HG03354 (cell line): ENCODE measurements at regions not wholly inside any gene's neighbourhood (a gene's known extent, or its start where the extent isn't known, plus 50 kb on each side); places are given as distances from the start of the nearest gene placed in this dataset.

Experiments
- ATAC-seq: cut with Tn5 transposase; IDR thresholded peaks from one replicate; pipeline ENCODE4 v1.9.1; 2021; ENCODE audit warnings: mild to moderate bottlenecking; ENCODE audit not compliant: unreplicated experiment, poor library complexity, severe bottlenecking

DNA sequence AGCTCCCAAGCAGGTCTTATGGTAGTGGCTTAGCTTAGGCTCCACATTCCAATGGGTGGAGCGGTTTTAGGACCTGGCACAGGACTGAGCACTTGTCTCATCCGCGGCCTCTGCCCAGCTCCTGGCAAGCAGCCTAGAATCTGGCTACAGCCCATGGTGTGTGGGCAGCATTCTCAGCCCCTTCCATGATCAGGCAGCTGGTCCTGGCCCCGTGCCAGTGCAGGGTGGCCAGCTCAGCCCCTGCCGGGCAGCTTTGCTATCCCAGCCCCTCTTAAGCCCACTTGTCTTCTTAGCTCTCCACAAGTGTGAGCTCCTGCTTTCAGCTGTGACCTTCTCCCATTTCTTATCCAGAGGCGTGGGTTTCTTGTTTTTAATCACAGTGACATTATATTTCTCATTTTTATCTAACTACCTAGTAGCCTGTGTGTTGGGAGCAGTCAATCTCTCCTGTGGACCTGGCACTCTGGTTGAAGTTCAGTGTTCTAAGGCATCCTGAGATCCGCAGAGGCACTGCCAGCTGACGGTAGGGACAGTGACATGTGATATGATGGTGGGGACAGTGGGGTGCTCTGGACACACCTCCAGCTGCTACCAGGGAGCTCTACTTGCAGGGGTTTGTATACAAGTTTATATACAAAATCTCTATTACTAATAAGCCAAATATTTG is 84.5 kb upstream of the PRNP start:
- ATAC-seq = no peak

DNA sequence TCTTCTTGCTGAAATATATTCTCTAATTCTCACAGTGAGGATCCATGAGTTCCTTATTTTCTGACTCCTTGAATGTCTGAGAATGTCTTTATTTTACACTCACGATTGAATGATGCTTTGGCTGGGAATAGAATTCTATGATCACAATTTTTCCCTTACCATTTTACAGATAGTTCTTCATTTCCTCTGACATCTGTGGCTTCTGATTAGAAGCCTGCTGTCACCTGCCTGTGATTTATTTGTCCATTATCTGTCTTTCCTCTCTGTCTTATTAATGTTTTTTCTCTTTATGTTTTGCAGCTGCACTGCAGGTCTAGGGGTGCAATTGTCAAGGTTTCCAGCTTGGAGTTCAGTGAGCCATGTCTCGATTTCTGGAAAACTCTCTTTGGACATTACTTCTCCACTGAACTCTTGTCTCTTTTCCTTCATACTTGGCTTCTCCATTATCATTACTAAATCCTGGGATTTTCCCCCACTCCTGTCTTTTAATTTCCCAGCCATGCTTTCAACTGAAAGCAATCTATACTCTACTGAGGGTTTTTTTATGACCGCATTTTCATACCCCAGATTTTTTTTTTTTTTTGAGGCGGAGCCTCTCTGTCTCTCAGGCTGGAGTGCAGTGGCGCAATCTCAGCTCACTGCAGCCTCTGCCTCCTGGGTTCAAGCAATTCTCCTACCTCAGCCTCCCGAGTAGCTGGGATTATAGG is 85.8 kb upstream of the PRNP start:
- ATAC-seq = no peak

DNA sequence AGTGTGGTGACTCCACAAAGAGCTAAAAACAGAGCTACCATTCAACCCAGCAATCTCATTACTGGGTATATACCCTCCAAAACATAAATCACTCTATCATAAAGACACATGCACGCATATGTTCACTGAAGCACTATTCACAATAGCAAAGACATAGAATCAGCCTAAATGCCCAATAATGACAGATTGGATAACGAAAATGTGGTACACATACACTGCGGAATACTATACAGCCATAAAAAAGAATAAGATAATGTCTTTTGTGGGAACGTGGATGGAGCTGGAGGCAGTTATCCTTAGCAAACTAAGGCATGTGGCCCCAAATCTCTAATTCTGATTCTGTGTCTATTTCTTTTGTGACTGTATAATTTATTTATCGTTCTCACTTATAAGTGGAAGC is 89.0 kb upstream of the PRNP start:
- ATAC-seq = no peak

DNA sequence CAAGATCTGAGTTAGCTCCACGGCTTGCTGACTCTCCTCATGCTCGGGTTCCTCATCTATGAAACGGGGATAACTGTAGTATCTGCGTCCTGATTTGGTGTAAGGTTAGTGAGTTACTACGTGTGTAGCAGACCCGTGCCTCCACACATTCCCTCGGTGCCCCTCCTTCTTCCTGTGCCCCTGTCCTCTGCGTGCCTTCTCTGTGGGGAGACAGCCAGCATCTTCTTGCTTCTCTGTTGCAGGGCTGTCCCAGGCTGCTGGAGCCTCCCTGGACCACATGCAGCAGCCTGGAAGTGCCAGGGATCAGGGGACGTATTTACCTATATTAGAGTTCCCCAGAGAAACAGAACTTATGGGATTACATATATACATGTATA is 93.1 kb upstream of the PRNP start:
- no peak for ATAC-seq

DNA sequence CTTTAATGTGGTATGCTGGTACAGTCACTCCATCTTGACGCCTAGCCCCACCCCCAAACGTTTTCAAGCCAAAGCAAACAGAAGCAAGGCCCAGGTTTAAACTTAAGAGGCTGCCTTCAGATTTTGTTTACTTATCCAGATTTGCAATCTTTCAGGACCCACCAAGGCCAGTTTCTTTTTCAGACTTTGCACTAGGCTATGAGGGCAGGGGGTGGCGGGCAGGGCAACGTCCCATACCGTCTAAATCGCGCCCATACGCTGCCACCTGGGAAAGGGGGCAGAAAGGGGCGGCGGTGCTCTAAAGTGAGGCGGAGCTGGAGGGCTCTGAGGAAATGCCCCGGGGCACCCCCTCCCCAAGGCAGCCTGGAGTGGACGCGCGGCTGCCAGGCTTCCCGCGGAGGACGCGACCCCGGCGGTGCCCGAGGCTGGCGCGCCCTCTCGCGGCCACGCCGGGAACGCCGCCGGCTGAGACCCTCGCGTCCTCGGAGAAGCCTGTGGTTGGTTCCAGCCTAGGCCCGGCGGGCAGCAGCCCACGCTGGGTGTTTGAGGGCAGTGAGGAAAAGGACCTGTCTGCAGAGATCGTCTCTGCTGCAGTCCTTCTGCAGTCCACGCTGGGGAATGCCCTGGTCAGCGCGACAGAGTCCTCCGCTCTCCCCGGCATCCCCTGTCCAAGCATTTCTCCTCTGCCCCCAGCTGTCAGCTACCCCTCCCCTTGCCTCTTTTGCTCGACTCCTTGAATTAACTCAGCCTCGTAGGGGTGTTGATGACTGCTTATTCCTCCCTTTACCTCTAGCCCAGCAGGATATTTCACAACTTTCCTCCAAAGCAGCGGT is 93.7 kb upstream of the PRNP start:
- ATAC-seq = peak; percentile 49

DNA sequence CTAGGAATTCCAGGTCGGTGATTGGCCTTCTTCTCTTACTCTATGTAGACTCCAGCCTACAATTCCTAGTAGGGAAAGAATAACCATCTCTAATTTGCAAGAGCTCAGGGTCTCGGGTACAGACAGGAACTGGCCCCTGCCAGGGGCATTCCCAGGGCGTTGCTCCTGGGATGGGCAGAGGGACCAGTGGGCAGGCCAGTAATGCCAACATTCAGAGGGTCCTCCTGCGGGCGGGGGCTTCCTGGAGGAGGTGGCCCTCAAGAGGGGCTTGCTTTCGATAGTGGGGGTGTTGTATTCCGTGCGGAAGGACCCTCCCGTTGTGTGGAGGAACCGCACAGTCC is 94.3 kb upstream of the PRNP start:
- ATAC-seq = no peak

DNA sequence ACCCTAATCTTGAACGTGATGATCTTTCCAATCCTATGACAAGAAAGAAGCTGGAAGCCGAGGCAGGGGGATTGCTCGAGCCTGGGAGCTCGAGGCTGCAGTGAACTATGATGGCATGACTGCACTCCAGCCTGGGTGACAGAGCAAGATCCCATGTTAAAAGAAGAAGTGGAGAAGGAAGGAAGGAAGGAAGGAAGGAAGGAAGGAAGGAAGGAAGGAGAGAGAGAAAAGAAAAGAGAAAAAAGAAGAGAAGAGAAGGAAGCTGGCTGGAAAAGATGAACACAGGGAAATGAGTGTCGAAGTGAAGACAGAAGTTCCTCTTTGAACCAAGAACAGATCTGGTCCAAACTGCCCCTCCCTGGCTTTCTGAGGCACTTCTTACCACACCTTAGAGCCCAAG is 100.5 kb upstream of the PRNP start:
- ATAC-seq = no peak

DNA sequence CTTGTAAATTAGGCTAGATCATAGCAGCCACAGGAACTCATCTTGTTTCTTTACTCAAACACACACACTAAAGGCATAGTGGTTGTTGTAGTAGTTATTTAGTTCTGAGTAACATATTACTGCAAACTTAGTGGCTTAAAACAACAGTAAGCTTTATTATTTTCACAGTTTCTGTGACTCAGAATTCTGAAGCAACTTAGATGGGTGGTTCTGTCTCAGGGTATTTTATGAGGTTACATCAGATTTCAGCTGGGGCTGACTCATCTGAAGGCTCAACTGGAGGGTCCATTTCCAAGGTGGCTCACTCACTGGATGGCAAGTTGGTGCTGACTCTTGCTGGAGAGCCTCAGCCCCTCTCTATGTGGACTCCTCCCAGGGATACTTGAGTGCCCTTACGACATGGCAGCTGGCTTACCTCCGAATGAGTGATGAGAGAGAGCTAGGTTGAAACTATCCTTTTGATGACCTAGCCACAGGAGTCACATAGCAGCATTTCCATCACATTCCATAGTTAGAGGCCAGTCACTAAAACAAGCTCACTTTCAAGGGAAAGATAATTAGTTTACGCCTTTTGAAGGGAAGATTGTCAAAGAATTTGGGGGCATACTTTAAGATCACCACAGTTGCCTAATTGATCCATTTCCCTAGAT is 101.0 kb upstream of the PRNP start:
- no peak for ATAC-seq

DNA sequence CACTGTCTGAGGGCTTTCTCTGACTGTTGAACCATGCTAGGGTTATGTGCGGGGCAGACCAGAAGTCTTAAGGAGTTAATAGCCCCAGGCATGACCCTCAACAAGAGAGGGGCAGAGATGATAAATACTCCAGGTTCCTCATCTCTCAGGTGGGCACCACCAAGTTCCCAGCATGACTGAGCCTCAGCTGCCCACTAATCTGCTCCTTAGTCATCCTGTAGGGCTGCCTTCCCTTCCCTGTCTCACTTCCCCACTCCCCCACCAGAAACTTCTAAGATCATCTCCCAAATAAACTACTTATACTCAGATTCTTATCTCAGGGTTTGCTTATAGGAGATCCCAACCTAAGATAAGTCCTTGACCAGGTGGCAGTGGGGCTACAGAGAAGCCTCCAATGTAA is 101.7 kb upstream of the PRNP start:
- ATAC-seq = no peak

DNA sequence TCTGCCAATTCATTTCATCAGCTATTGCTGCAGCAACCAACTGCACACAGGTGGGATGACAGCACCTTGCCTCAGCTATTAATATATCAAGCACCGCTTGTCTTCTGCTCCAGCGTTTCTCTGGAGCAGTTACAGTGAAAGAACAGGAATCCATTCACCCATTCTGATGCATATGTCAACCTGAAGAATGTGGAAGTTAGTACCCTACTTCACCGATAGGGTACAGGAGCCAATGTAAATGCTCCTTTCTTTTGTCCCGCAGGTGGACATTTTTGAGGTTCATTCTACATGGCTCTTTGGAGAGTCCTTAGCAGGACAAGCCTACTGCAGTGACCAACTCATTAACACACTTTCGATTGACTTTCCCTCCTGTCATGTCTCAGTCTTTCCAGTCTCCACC is 104.4 kb upstream of the PRNP start:
- ATAC-seq = no peak

DNA sequence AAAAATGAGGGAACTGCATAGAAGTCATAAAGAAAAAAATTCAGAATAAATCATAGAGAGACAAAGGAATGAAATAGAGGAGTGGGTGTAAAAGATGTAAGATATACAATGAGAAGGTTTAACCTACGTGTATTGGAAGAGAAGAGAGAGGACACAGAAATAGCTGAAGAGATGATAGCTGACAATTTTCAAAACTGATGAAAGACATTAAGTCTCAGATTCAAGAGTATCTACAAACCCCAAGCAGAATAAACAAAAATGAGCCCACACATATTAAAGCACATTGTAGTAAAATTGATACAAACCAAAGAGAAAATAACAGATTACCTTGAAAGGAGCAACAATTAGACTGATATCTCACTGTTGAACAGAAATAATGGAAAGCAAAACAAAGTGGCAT is 107.9 kb upstream of the PRNP start:
- no peak for ATAC-seq

DNA sequence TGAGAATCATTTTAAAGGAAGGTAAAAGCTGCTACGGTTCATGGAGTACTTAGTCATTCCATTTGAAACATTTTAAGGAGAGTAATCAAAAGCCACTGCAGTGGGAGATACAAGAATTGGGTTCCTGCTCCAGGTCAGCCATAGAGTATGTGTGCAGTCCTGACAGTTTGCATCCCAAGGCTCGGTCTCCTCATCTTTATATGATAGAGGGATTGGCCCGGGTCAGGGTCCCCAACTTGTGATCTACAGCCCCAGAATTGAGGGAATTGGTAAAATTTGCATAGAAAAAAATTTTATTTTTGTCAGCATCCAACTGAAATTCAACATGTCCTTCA is 111.9 kb upstream of the PRNP start:
- ATAC-seq = no peak

DNA sequence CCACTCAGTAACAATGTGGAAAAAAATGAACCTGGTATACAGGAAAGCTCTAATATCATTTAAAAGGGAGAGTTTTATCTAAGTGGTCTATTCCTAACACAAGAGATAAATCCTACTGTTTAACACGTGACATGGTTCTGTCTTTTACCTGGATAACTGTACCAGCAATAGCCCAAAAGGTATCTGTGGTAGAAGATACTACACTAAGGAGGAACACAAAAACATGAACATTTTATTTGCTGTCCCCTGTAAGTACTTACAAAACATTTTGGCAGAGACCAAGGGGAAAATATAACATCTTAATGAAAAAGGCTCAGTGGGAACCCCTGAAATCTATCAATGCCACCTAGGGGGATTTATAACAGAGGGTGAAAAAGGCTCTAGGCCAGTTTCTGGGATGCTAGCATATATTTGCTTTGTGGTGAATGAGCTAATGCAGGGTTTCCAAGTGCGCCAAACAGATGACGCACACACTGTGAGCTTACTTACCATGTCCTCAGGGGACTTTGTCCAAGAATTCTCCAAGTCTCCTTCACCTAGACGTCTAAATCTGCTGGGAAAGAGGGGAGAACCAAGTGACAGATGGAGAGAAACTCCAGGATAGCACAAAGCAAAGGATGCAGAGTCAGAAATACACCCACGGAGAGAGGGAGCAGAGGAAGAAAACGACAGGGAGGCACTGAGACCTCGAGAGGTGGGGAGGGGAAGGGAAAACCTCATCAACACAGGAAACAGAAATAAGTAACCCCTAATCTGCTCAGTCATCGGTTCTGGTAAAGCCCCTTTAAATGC is 112.5 kb upstream of the PRNP start:
- no peak for ATAC-seq

DNA sequence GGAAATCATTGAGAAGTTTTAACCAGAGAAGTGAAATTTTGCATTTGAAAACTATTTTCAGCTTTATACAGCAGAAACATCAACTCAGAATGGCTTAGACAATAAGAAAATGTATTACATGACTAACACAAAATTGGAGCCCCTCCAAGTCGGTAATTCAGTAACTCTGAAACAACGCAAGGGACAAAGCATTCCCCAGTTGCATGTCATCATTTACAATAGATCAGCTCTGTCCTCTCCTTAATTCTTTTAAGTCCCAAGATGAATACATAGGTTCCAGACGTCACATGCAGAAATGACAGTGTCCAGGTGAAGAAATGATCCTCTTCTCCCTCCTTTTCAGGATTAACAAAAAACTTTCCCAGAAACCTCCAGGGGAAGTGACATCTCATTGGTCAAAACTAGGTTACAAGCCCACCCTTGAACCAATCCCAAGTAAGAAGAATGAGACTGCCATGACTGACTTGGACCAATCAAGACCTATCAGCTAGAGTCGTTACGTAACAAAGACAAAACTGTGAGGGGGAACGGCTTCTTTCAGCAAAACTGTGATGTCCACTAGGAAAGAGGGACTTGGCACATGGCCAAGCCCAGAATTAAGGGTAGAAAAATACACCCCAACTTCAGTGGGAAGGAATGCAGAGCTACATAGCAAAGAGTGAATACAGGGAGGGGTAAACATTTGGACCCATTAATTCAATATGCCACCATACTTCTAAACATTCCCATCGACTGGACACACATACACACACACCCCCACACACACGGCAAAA is 114.3 kb upstream of the PRNP start:
- no peak for ATAC-seq

DNA sequence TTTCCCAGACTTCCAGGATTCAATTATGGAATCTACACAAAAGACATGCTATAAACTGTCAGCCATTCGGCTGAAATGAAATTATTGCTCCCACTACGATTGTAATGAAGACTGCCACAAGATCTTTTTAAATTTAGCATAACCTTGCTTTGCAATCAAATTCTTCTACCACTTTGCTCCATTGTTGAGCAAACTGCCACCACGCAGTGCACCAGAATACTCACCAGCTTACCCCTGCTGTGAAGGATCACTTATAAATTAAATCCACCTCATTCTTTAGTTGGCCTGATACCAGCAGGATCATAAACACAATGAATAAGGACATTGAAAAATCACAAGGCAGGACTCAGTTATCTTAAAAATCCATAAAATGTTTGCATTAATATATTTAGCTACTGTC is 116.4 kb upstream of the PRNP start:
- no peak for ATAC-seq

DNA sequence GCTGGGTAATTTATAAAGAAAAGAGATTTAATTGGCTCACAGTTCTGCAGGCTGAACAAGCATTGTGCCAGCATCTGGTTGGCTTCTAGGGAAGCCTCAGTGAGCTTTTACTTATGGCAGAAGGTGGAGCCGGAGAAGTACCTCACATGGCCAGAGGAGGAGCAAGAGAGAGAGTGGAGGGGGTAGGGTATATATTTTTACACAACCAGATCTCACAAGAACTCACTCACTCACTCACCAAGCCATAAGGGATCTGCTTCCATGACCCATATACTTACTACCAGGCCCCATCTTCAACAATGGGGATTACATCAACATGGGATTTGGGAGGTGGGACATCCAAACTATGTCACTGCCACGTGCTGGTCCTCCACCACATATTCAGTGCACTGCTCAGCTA is 117.2 kb upstream of the PRNP start:
- ATAC-seq = no peak

DNA sequence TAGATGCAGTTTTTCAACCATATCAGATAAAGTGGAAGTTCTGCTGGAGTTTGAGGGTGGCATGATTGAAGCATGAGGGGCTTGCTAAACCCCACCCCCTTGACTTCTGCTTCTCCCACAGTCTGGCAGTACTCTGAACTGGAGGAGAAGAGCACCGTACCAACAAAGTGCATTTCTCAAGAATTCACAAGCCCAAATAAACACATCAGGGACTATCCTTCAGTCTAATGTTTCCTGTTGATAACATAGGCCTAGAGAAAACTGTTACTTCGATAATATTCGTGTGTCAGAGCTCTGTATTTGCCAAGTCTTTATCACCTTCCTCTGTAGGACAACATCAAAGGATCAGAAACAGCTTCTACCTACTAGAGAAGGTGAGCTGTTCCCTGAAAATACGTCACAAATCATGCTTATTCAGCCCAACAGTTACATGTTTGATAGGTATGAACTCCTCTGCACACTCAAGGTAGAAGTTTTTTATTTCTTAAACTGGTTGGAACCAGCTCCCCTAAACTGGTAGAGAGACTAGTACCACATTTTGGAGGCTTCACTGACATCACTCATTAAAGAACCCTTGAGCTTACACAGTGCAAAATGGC is 117.8 kb upstream of the PRNP start:
- ATAC-seq = no peak

DNA sequence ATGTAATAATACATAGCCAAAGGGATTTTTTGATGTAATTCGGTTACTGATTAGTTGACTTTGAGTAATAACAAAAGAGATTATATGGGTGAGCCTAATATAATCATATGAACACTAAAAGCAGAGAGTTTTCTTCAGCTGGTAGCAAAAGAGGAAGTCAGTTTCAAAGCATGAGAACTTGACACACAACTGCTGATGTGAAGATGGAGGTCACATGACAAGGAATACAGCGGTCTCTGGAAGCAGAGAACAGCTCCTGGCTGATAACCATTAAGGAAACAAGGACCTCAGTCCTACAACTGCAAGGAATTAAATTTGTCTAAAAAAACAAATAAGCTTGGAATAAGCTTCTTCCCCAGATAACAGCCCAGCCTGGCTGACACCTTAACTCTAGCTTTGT is 119.1 kb upstream of the PRNP start:
- ATAC-seq = no peak

DNA sequence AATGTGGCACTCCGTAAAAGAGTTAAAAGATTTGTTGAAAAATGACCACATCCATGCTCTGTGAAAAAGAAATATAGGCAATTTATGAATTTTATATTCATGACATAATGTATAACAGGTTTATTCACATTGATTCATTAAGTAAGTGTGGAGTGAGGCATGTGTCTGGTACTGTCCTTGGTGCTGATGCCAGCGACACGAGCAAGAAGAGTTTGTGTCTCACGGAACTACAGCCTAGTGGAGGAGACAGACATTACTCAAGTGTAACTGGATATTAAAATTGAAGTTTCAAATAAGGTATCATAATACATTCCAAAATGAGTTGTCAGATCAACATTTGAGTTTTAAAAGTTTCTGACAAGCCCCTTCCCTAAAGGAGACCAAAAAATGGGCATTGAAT is 122.7 kb upstream of the PRNP start:
- no peak for ATAC-seq
